GM12873 (cell line): ENCODE measurements at regions not wholly inside any gene's neighbourhood (a gene's known extent, or its start where the extent isn't known, plus 50 kb on each side); places are given as distances from the start of the nearest gene placed in this dataset.

ENCODE experiments used
- TF ChIP-seq, protein P1 (sequence below): IDR thresholded peaks from 2 replicates; pipeline ENCODE4 v1.5.1; 2012; ENCODE audit warnings: low read depth, mild to moderate bottlenecking, moderate library complexity, low read length, control low read depth; ENCODE audit not compliant: insufficient read depth; ENCODE audit errors: missing control alignments

DNA sequence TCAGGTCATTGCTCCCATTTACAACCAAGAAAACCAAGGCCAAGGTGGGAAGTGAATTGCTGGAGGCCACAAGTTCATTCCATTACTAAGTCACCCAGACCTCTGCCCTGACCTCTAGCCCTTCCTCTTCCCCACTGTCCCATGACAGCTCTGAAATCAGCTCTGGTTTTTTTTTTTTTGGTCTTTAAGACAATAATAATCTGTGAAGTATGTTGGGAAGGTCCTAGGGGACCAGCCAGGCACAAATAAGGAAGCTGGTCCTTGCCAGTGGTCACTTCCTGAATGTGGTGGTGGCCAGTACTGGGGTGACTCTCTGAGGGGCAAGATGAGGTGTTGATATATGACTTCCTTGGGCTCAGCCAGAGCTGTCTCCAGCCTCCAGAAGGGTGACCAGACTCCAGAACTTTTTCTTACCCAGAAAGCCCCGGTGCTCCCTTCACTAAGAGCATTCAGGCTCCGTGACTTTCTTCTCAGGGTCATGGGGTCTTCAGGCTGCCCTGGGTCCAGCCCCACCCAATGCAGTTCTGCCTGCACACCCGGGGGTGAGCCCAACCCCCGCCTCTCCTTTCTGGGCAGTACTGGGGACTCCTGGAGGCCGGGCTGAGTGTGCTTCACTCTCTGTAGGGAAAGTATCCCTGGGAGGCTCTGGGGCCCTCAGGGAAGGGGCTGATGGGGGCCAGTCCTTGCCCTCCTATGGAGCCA is 159.6 kb downstream of the PTPRU start:
- TF ChIP-seq, protein P1, sequence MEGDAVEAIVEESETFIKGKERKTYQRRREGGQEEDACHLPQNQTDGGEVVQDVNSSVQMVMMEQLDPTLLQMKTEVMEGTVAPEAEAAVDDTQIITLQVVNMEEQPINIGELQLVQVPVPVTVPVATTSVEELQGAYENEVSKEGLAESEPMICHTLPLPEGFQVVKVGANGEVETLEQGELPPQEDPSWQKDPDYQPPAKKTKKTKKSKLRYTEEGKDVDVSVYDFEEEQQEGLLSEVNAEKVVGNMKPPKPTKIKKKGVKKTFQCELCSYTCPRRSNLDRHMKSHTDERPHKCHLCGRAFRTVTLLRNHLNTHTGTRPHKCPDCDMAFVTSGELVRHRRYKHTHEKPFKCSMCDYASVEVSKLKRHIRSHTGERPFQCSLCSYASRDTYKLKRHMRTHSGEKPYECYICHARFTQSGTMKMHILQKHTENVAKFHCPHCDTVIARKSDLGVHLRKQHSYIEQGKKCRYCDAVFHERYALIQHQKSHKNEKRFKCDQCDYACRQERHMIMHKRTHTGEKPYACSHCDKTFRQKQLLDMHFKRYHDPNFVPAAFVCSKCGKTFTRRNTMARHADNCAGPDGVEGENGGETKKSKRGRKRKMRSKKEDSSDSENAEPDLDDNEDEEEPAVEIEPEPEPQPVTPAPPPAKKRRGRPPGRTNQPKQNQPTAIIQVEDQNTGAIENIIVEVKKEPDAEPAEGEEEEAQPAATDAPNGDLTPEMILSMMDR: no peak

DNA sequence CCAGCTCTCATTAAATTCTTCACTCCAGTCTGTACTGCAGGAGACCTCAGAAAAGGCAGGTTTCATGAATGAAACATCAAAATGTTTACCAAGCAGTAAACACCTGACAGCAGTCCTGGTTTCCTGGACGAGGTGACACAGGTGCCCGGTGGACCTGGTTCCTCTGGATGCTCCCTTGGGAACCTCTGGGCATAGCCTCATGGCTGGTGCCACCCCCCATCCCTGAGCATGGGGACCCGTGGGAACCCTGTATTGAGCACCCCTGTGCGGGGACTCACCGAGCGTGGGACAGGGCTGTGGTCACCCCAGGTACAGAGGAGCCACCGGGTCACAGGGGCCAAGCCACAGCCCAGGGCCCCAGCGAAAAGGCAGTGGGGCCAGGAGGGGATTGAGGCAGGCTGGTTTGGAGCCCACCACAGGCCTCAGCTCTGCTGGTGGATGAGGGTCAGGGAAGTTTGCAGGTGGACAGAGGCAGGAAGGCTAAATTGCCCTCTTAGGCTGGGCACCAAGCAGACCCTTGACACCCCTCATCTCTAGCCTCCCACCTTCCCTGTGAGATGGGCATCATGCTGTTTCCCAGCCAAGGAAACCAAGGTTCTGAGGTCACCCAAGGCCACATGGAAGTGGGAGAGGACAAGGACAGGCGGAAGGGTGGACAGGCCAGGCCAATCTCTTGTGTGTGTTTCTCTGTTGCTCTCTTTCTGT is 158.4 kb downstream of the PTPRU start:
- TF ChIP-seq, protein P1: no peak

DNA sequence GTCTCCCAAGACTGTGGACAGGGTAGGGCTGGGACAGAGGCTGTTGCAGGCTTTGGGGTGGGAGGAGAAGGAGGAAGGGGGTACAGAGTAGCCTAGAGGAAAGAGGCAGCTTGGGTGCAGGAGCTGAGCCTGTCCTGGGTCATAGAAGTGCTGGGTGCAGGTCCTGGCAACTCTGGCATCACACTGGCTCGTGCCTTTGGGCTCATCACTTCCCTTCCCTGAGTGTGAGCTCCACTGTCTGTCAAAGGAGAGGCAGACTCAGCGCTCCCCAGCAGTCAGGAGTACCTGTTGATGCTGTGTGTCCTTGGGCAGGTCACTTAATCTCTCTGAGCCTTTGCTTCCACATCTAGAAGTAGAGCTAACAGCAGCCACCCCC is 157.1 kb downstream of the PTPRU start:
- TF ChIP-seq, protein P1: no peak

DNA sequence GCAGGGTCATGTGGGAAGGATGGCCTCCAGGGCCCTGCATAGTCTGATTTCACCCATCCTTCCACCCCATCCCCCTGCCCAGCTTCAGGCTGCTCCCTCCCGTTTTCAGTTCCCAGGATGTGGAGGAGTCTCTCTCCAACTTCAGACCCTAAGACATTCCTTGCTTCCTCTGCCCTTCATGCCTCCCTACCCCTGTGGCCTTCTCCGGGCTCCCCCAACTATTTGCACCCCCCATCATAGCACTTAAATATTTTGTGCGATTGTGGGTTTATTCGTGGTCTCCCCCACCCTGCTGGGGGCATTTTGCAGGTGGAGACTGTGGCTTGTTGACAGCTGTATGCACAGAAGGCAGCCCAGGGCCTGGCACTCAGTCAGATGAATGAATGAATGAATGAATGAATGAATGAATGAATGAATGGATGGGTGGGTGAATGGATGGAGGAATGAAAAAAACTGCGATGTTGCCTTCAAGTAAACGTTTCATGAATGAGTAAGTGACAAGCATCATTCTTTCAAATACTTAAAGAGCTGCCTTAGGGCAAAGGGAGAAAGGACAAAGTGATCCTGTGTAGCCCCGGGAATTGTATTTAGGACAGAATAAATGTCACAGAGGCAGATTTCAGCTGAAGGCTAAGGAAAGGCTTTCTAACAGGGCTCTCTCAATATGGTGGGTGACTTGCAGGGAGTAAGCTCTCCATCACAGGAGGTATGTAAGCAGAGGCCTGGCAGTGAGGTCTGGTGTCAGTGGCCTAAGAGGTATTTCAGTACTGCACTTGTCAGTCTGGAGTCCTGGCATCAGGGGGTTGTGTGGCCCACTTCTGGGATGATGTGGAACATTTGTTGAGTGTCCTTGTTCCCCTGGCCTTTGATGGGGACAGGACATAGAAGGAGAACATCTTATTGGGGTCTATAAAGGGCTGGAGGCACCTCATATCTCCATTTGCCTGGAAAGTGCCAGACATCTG is 156.4 kb downstream of the PTPRU start:
- TF ChIP-seq, protein P1: no peak

DNA sequence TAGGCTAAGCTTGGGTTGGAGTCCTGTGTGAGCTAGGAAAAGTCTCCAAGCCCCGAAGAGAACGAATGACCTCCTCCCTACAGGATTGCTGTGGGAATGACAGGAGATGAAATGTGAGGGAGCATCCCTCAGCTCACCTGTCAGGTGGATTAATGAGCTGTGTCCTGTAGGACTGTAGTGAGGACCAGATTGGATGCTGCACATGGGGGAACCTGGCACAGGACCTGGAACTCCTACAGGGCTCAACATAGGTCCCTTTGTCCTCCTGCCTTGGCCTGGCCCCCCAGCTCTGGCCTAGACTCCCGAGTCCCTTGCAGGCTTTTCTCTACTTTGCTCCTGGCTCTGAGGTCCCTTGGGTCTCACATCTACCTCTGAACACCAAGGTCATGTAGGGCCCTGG is 155.7 kb downstream of the PTPRU start:
- TF ChIP-seq, protein P1: no peak

DNA sequence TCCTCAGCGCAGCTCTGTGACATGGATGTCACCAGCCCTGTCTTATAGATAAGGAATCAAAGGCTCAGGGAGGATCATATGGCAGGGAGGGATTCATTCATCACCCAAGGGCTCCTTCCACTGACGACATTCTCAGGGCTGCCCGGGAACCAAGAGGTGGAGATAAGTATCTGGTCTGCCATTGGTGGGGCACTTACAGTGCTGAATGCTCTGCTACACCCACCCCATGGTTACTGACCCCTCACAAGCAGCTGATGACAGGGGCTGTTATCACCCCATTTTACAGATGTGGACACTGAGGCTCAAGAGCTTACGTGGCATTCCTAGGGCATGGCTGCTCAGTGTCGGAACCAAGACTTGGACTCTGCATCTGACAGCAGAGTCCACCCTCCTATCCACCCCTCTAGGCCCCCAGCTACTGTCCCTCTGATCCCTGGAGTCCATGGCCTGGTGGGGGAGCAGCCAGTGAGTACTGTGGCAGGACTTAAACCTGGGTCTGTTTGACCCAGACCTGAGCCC is 155.1 kb downstream of the PTPRU start:
- TF ChIP-seq, protein P1: no peak
